Sigmoid colon (tissue), 6 donors: ENCODE measurements at regions not wholly inside any gene's neighbourhood (a gene's known extent, or its start where the extent isn't known, plus 50 kb on each side); places are given as distances from the start of the nearest gene placed in this dataset.

ENCODE experiments used
- DNase-seq: peaks from one replicate; pipeline ENCODE4 v3.0.0-alpha.2; 2019
- H3K27ac ChIP-seq, 4 donors: fragments of 200-600 bp; sonication (generic); one replicate each; pipeline ENCODE4 v1.5.1; 2016 to 2019; ENCODE audit warnings: mild to moderate bottlenecking in 1 of 4
- H3K27me3 ChIP-seq, 3 donors: fragments of 200-600 bp; sonication (generic); one replicate each; pipeline ENCODE4 v1.5.1; 2019; ENCODE audit warnings: mild to moderate bottlenecking in 1 of 3
- H3K36me3 ChIP-seq, 4 donors: fragments of 200-600 bp; sonication (generic); one replicate each; pipeline ENCODE4 v1.5.1; 2016 to 2019
- H3K4me1 ChIP-seq, 4 donors: fragments of 200-600 bp; sonication (generic); one replicate each; pipeline ENCODE4 v1.5.1; 2017 to 2019
- H3K4me3 ChIP-seq, 4 donors: fragments of 200-600 bp; sonication (generic); one replicate each; pipeline ENCODE4 v1.5.1; 2017 to 2019; ENCODE audit warnings: mild to moderate bottlenecking in 2 of 4, moderate library complexity in 1 of 4
- H3K9me3 ChIP-seq, 4 donors: fragments of 200-600 bp in 3 of 4; sonication (generic) in 3 of 4; one replicate each; pipeline versions ENCODE4 v1.5.1 to v1.6.1; 2013 to 2019
- CTCF ChIP-seq, 4 experiments: fragments of 450-650 bp in 3 of 4; fragments of 200-600 bp in 1 of 4; IDR thresholded peaks; one replicate each; pipeline ENCODE4 v1.5.1; 2016 to 2019; ENCODE audit warnings: antibody characterized with exemption in 4 of 4, mild to moderate bottlenecking in 3 of 4, moderate library complexity in 2 of 4
- EP300 ChIP-seq, 4 donors: sonication (generic); formaldehyde crosslinking; IDR thresholded peaks; one replicate each; pipeline ENCODE4 v1.6.1; 2017; ENCODE audit warnings: antibody characterized with exemption in 4 of 4
- POLR2A ChIP-seq, 2 donors: fragments of 450-650 bp; IDR thresholded peaks; one replicate each; pipeline ENCODE4 v1.6.1; 2016; ENCODE audit warnings: antibody characterized with exemption in 2 of 2, mild to moderate bottlenecking in 2 of 2, moderate library complexity in 2 of 2
- POLR2AphosphoS5 ChIP-seq, 4 donors: sonication (generic); formaldehyde crosslinking; IDR thresholded peaks; one replicate each; pipeline ENCODE4 v1.6.1; 2017; ENCODE audit warnings: antibody characterized with exemption in 4 of 4
- WGBS, 2 donors: extraction: QIAGEN DNeasy Blood & Tissue Kit; methylation state at CpG; one replicate each; pipeline ENCODE4 v1.1.7; 2013; 5-methylcytosine and 5-hydroxymethylcytosine counted together
- intact Hi-C: fragments of 100-400 bp; cut with DNase I; formaldehyde crosslinking; loops from one replicate; pipeline ENCODE4 v1.15.1; 2023
- donor health status: healthy with polysubstance abuse.
- donor health status: healthy.

GRCh38 chr3:162546910-162547309, 1050.3 kb downstream of the OTOL1 start:
- intact Hi-C loops = no loop called here
- no peaks in the 10 kb centered on the region for H3K27me3 ChIP-seq
- DNase-seq = no peak
- no peak for TF ChIP-seq EP300 (IDR thresholded peaks at IDR 0.05)
- no peak for TF ChIP-seq POLR2A (IDR thresholded peaks at IDR 0.05)
- no peak for TF ChIP-seq POLR2AphosphoS5 (IDR thresholded peaks at IDR 0.05)
- no peaks in the 10 kb centered on the region for H3K4me1 ChIP-seq
- H3K36me3 ChIP-seq = no peaks in the 10 kb centered on the region
- no peaks in the 10 kb centered on the region for H3K9me3 ChIP-seq
- no peak overlapping the region for H3K27ac ChIP-seq
- 88 to 93% methylated on average over 2 of the region's 2 CpGs for WGBS, 2 donors
- no peak overlapping the region for H3K4me3 ChIP-seq

- intact Hi-C loops = no loop called here
- no peaks in the 10 kb centered on the region for H3K36me3 ChIP-seq
- WGBS, 2 donors = 93% methylated on average over 3 of the region's 3 CpGs
- TF ChIP-seq POLR2A (IDR thresholded peaks at IDR 0.05) (no peak), CTCF (IDR thresholded peaks at IDR 0.05) (no peak)
- no peaks in the 10 kb centered on the region for H3K27me3 ChIP-seq
- DNase-seq = no peak
- no peak overlapping the region for H3K4me3 ChIP-seq
- no peaks in the 10 kb centered on the region for H3K4me1 ChIP-seq
- no peaks in the 10 kb centered on the region for H3K9me3 ChIP-seq
- H3K27ac ChIP-seq = no peak overlapping the region
Observed at GRCh38 chr3:162547321-162547720, 1050.7 kb downstream of the OTOL1 start.

- Histone ChIP-seq H3K4me1 (no peaks in the 10 kb centered on the region), H3K36me3 (no peaks in the 10 kb centered on the region), H3K9me3 (no peaks in the 10 kb centered on the region), H3K27ac (no peak overlapping the region), H3K4me3 (no peak overlapping the region), H3K27me3 (no peaks in the 10 kb centered on the region)
- WGBS, 2 donors = 59 to 65% methylated on average over 3 of the region's 3 CpGs
- intact Hi-C loops = no loop called here
- no peak for TF ChIP-seq CTCF (IDR thresholded peaks at IDR 0.05)
- TF ChIP-seq POLR2AphosphoS5 (IDR thresholded peaks at IDR 0.05) = peak in 1 of 4 donors; percentile 22
- no peak for DNase-seq
Observed at GRCh38 chr3:162555761-162556160, 1059.2 kb downstream of the OTOL1 start.

GRCh38 chr3:162558016-162558415, 1061.4 kb downstream of the OTOL1 start:
- WGBS, 2 donors = 75 to 78% methylated on average over 3 of the region's 3 CpGs
- intact Hi-C loops = no loop called here
- Histone ChIP-seq H3K36me3 (no peaks in the 10 kb centered on the region), H3K4me3 (no peak overlapping the region), H3K27me3 (no peaks in the 10 kb centered on the region), H3K27ac (no peak overlapping the region), H3K9me3 (no peaks in the 10 kb centered on the region), H3K4me1 (no peaks in the 10 kb centered on the region)
- TF ChIP-seq POLR2AphosphoS5 (IDR thresholded peaks at IDR 0.05) (no peak), EP300 (IDR thresholded peaks at IDR 0.05) (no peak), CTCF (IDR thresholded peaks at IDR 0.05) (no peak), POLR2A (IDR thresholded peaks at IDR 0.05) (no peak)
- no peak for DNase-seq

GRCh38 chr3:162568706-162569105, 1072.1 kb downstream of the OTOL1 start:
- intact Hi-C loops = no loop called here
- DNase-seq = no peak
- no peaks in the 10 kb centered on the region for H3K9me3 ChIP-seq
- no peak for TF ChIP-seq POLR2AphosphoS5 (IDR thresholded peaks at IDR 0.05)
- no peak for TF ChIP-seq POLR2A (IDR thresholded peaks at IDR 0.05)
- TF ChIP-seq EP300 (IDR thresholded peaks at IDR 0.05) = no peak
- TF ChIP-seq CTCF (IDR thresholded peaks at IDR 0.05) = no peak
- 64 to 84% methylated on average over 2 of the region's 2 CpGs for WGBS, 2 donors
- no peak overlapping the region for H3K27ac ChIP-seq
- no peaks in the 10 kb centered on the region for H3K36me3 ChIP-seq
- H3K4me3 ChIP-seq = no peak overlapping the region
- H3K4me1 ChIP-seq = peaks cover 0 to 8% (median 0%) of the 10 kb centered on the region in 4 donors
- no peaks in the 10 kb centered on the region for H3K27me3 ChIP-seq
